HG03565 (cell line): ENCODE measurements at regions not wholly inside any gene's neighbourhood (a gene's known extent, or its start where the extent isn't known, plus 50 kb on each side); places are given as distances from the start of the nearest gene placed in this dataset.
A peak's percentile ranks its signal among the peaks of the same experiment; 100 is the strongest.

Experiments
- ATAC-seq: cut with Tn5 transposase; IDR thresholded peaks from one replicate; pipeline ENCODE4 v1.9.1; 2021; ENCODE audit warnings: mild to moderate bottlenecking, moderate library complexity; ENCODE audit not compliant: unreplicated experiment

GRCh38 chr13:100941377-100942368, 267.1 kb upstream of the TMTC4 start:
- no peak for ATAC-seq

- no peak for ATAC-seq
Observed at GRCh38 chr13:100940658-100941057, 266.1 kb upstream of the TMTC4 start.

- ATAC-seq: no peak
Observed at GRCh38 chr13:100933841-100934240, 259.2 kb upstream of the TMTC4 start.

GRCh38 chr13:100922599-100922998, 248.0 kb upstream of the TMTC4 start:
- no peak for ATAC-seq

GRCh38 chr13:100921139-100921538, 246.5 kb upstream of the TMTC4 start:
- ATAC-seq: no peak

- peak; percentile 86 for ATAC-seq
Observed at GRCh38 chr13:100917011-100917410, 242.4 kb upstream of the TMTC4 start.

GRCh38 chr13:100913143-100913542, 238.5 kb upstream of the TMTC4 start:
- ATAC-seq: no peak

- no peak for ATAC-seq
Observed at GRCh38 chr13:100904293-100904976, 229.8 kb upstream of the TMTC4 start.

- ATAC-seq: no peak
Observed at GRCh38 chr13:100899720-100900316, 225.2 kb upstream of the TMTC4 start.

GRCh38 chr13:100898431-100898830, 223.8 kb upstream of the TMTC4 start:
- ATAC-seq: no peak

- no peak for ATAC-seq
Observed at GRCh38 chr13:100895651-100896050, 221.1 kb upstream of the TMTC4 start.

- no peak for ATAC-seq
Observed at GRCh38 chr13:100892981-100893380, 218.4 kb upstream of the TMTC4 start.

- no peak for ATAC-seq
Observed at GRCh38 chr13:100890645-100891044, 216.1 kb upstream of the TMTC4 start.

- ATAC-seq: no peak
Observed at GRCh38 chr13:100887729-100888151, 213.1 kb upstream of the TMTC4 start.

GRCh38 chr13:100883453-100883852, 208.9 kb upstream of the TMTC4 start:
- no peak for ATAC-seq

- ATAC-seq: no peak
Observed at GRCh38 chr13:100881291-100881864, 206.8 kb upstream of the TMTC4 start.

- no peak for ATAC-seq
Observed at GRCh38 chr13:100880166-100880565, 205.6 kb upstream of the TMTC4 start.

- no peak for ATAC-seq
Observed at GRCh38 chr13:100879255-100879654, 204.7 kb upstream of the TMTC4 start.

- no peak for ATAC-seq
Observed at GRCh38 chr13:100876044-100876403, 201.4 kb upstream of the TMTC4 start.

GRCh38 chr13:100875392-100876043, 200.9 kb upstream of the TMTC4 start:
- peak; percentile 77 for ATAC-seq

GRCh38 chr13:100872761-100873160, 198.2 kb upstream of the TMTC4 start:
- no peak for ATAC-seq
